Endodermal cell (in vitro differentiated cells): ENCODE measurements at regions not wholly inside any gene's neighbourhood (a gene's known extent, or its start where the extent isn't known, plus 50 kb on each side); places are given as distances from the start of the nearest gene placed in this dataset.
A peak's percentile ranks its signal among the peaks of the same experiment; 100 is the strongest.
"Not testable (repeated sequence)": the region's sequence is repeated elsewhere in the genome, so short reads cannot be mapped to it uniquely, and the experiment has no call there.

Source experiments
- DNase-seq: peaks from one replicate; pipeline ENCODE4 v3.0.0-alpha.2; 2017
- H3K27ac ChIP-seq: 2 replicates; pipeline ENCODE4 v1.5.1; 2013; ENCODE audit warnings: mild to moderate bottlenecking, low read depth, low read length, moderate library complexity
- H3K27me3 ChIP-seq: 2 replicates; pipeline ENCODE4 v1.6.1; 2013; ENCODE audit warnings: mild to moderate bottlenecking, low read length, moderate library complexity; ENCODE audit not compliant: insufficient read depth, control insufficient read depth, poor library complexity, severe bottlenecking
- H3K36me3 ChIP-seq: 2 replicates; pipeline ENCODE4 v1.7.0; 2013; ENCODE audit warnings: mild to moderate bottlenecking, low read length, moderate library complexity; ENCODE audit not compliant: control insufficient read depth, insufficient read depth
- H3K4me1 ChIP-seq: one replicate; pipeline ENCODE4 v1.7.0; 2013; ENCODE audit warnings: low read length; ENCODE audit not compliant: control insufficient read depth, insufficient read depth
- H3K4me3 ChIP-seq: 2 replicates; pipeline ENCODE4 v1.5.1; 2013; ENCODE audit warnings: mild to moderate bottlenecking, low read length, moderate library complexity
- H3K9ac ChIP-seq: 2 replicates; pipeline ENCODE4 v1.6.1; 2013; ENCODE audit warnings: mild to moderate bottlenecking, low read length, moderate library complexity; ENCODE audit not compliant: poor library complexity, severe bottlenecking; ENCODE audit errors: extremely low read depth
- H3K9me3 ChIP-seq: 2 replicates; pipeline ENCODE4 v1.6.1; 2013; ENCODE audit warnings: mild to moderate bottlenecking, low read length, moderate library complexity; ENCODE audit not compliant: control insufficient read depth
- H3K27ac Mint-ChIP-seq: 2 replicates; pipeline ENCODE4 v1.8.0; 2020; ENCODE audit warnings: mixed read lengths
- H3K27me3 Mint-ChIP-seq: 2 replicates; pipeline ENCODE4 v1.8.0; 2021; ENCODE audit warnings: mild to moderate bottlenecking, mixed read lengths; ENCODE audit not compliant: insufficient read depth
- H3K36me3 Mint-ChIP-seq: 2 replicates; pipeline ENCODE4 v1.8.0; 2020; ENCODE audit warnings: low read depth, mixed read lengths
- H3K4me1 Mint-ChIP-seq: 2 replicates; pipeline ENCODE4 v1.8.0; 2020; ENCODE audit warnings: mixed read lengths
- H3K4me3 Mint-ChIP-seq: 2 replicates; pipeline ENCODE4 v1.8.0; 2020; ENCODE audit warnings: mild to moderate bottlenecking, moderate library complexity, mixed read lengths
- H3K9me3 Mint-ChIP-seq: 2 replicates; pipeline ENCODE4 v1.8.0; 2020; ENCODE audit warnings: mild to moderate bottlenecking, mixed read lengths
- WGBS, 2 experiments: methylation state at CpG; one replicate each; pipeline versions ENCODE4 v1.1.5 to v1.1.7; 2013; ENCODE audit warnings: missing lambda C conversion rate in 2 of 2, mixed read lengths in 1 of 2; ENCODE audit not compliant: insufficient coverage in 1 of 2, insufficient read length in 1 of 2; 5-methylcytosine and 5-hydroxymethylcytosine counted together
- TF ChIP-seq, protein P1 (sequence below): fragments of 200-600 bp; sonication (generic); conservative IDR thresholded peaks from 2 replicates; pipeline ENCODE4 v1.5.0; 2021; ENCODE audit warnings: antibody characterized with exemption, mild to moderate bottlenecking

DNA sequence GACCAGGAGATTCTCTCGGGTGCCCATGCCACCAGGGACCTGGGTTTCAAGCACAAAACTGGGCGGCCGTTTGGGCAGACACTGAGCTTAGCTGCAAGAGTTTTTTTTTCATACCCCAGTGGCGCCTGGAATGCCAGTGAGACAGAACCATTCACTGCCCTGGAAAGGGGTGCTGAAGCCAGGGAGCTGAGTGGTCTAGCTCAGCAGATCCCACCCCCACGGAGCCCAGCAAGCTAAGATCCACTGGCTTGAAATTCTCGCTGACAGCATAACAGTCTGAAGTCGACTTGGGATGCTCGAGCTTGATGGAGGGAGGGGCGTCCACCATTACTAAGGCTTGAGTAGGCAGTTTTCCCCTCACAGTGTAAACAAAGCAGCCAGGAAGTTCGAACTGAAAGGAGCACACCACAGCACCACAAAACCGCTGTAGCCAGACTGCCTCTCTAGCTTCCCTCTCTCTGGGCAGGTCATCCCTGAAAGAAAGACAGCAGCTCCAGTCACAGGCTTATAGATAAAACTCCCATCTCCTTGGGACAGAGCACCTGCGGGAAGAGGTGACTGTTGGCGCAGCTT lies 157.7 kb downstream of the GIPC2 start:
- peaks cover 54% of the 10 kb centered on the region for H3K27me3 Mint-ChIP-seq

DNA sequence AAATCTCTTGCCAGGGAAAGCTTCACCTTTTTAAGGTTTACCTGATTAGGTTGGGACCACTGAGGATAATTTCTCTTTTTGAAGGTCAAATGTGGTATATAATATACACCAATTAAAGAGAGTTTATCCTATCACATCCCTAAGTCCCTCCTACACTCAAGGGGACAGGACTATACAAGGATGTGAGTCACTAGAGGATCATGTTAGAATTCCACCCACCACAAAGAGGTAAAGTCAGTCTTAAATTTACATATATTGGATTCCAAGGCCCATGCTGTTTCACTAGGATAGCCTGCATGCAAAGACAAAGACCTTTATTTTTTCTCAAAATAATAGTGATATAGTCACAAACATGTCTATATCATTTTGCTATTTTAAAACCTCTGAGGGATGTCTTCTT lies 164.4 kb downstream of the GIPC2 start:
- H3K27ac ChIP-seq: no peak overlapping the region
- peaks cover 26% of the 10 kb centered on the region for H3K36me3 Mint-ChIP-seq
- H3K9me3 Mint-ChIP-seq: peaks cover 60% of the 10 kb centered on the region
- H3K27me3 Mint-ChIP-seq: peaks cover 63% of the 10 kb centered on the region
- H3K9me3 ChIP-seq: peaks cover 73% of the 10 kb centered on the region
- H3K4me3 ChIP-seq: no peak overlapping the region
- H3K9ac ChIP-seq: no peak overlapping the region
- H3K27ac Mint-ChIP-seq: no peak overlapping the region
- TF ChIP-seq, protein P1, sequence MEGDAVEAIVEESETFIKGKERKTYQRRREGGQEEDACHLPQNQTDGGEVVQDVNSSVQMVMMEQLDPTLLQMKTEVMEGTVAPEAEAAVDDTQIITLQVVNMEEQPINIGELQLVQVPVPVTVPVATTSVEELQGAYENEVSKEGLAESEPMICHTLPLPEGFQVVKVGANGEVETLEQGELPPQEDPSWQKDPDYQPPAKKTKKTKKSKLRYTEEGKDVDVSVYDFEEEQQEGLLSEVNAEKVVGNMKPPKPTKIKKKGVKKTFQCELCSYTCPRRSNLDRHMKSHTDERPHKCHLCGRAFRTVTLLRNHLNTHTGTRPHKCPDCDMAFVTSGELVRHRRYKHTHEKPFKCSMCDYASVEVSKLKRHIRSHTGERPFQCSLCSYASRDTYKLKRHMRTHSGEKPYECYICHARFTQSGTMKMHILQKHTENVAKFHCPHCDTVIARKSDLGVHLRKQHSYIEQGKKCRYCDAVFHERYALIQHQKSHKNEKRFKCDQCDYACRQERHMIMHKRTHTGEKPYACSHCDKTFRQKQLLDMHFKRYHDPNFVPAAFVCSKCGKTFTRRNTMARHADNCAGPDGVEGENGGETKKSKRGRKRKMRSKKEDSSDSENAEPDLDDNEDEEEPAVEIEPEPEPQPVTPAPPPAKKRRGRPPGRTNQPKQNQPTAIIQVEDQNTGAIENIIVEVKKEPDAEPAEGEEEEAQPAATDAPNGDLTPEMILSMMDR: no peak
- no peaks in the 10 kb centered on the region for H3K27me3 ChIP-seq
- H3K4me1 ChIP-seq: no peaks in the 10 kb centered on the region
- H3K36me3 ChIP-seq: peaks cover 8% of the 10 kb centered on the region
- peaks cover 19% of the 10 kb centered on the region for H3K4me1 Mint-ChIP-seq
- no peak overlapping the region for H3K4me3 Mint-ChIP-seq
- DNase-seq: no peak

More for the DNA sequence above, 157.7 kb downstream of the GIPC2 start:
- H3K4me1 Mint-ChIP-seq: peaks cover 26% of the 10 kb centered on the region
- not testable (repeated sequence) for H3K4me1 ChIP-seq, H3K4me3 Mint-ChIP-seq, H3K27me3 ChIP-seq, H3K27ac Mint-ChIP-seq, H3K36me3 ChIP-seq, H3K9ac ChIP-seq, H3K27ac ChIP-seq
- H3K36me3 Mint-ChIP-seq: peaks cover 11% of the 10 kb centered on the region
- Histone ChIP-seq H3K9me3 (peaks cover 59% of the 10 kb centered on the region), H3K4me3 (peak overlapping the region; percentile 58)
- WGBS, 2 experiments: 87 to 92% methylated on average over 7 to 13 of the region's 13 CpGs
- peak; percentile 53 for DNase-seq
- peaks cover 53% of the 10 kb centered on the region for H3K9me3 Mint-ChIP-seq

DNA sequence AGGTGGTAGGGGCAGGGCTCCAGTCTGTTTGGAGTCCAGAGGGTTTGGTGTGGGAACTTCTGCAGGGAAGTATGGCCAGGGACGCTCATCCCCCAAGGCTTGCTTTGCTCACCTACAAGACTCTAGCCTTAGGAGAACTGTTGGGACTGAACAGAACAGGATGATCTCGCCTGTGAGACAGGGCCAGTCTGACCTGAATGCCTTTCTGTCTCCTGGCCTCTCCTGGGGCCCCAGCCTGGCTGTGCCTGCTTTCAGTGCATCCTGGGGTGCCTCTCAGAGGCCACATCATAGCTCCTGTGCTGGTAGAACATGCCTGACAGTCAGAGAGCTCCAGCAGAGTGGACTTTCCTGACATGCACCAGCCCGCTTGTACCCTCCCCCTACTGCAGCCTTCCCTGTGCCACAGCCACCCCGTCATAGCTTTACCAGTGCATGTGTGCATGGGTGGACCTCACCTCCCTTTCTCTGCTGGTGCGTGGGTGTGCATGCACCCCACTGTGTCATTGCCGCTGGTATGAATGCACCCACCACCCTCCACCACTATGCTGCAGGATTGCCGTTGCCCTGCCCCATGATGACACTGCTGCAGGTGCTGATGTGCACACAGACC lies 165.8 kb downstream of the GIPC2 start:
- peaks cover 8% of the 10 kb centered on the region for H3K36me3 ChIP-seq
- no peak overlapping the region for H3K9ac ChIP-seq
- no peaks in the 10 kb centered on the region for H3K27me3 ChIP-seq
- peaks cover 60% of the 10 kb centered on the region for H3K9me3 ChIP-seq
- no peaks in the 10 kb centered on the region for H3K4me1 ChIP-seq
- no peak overlapping the region for H3K27ac ChIP-seq
- H3K36me3 Mint-ChIP-seq: peaks cover 18% of the 10 kb centered on the region
- no peak overlapping the region for H3K27ac Mint-ChIP-seq
- WGBS, 2 experiments: 93 to 97% methylated on average over 5 to 7 of the region's 7 CpGs
- peaks cover 48% of the 10 kb centered on the region for H3K9me3 Mint-ChIP-seq
- H3K4me3 Mint-ChIP-seq: no peak overlapping the region
- H3K4me3 ChIP-seq: peak overlapping the region; percentile 50
- peaks cover 56% of the 10 kb centered on the region for H3K27me3 Mint-ChIP-seq
- DNase-seq: no peak
- TF ChIP-seq, protein P1: no peak
- peaks cover 29% of the 10 kb centered on the region for H3K4me1 Mint-ChIP-seq
